Stomach (tissue), 4 donors: ENCODE measurements at regions not wholly inside any gene's neighbourhood (a gene's known extent, or its start where the extent isn't known, plus 50 kb on each side); places are given as distances from the start of the nearest gene placed in this dataset.

ENCODE experiments used
- CTCF ChIP-seq, 7 experiments: fragments of 450-650 bp in 4 of 7; fragments of 200-600 bp in 3 of 7; sonication (generic) in 3 of 7; IDR thresholded peaks; one replicate each; pipeline ENCODE4 v1.5.1; 2016 to 2019; ENCODE audit warnings: antibody characterized with exemption in 7 of 7, control low read depth in 2 of 7, mild to moderate bottlenecking in 1 of 7
- EP300 ChIP-seq: sonication (generic); formaldehyde crosslinking; IDR thresholded peaks from one replicate; pipeline ENCODE4 v1.6.1; 2017; ENCODE audit warnings: antibody characterized with exemption
- POLR2A ChIP-seq, 4 donors: fragments of 450-650 bp; IDR thresholded peaks; one replicate each; pipeline ENCODE4 v1.6.1; 2016; ENCODE audit warnings: antibody characterized with exemption in 4 of 4, control low read depth in 2 of 4, mild to moderate bottlenecking in 1 of 4, moderate library complexity in 1 of 4
- POLR2AphosphoS5 ChIP-seq, 3 donors: sonication (generic); formaldehyde crosslinking; IDR thresholded peaks; one replicate each; pipeline ENCODE4 v1.6.1; 2016; ENCODE audit warnings: antibody characterized with exemption in 3 of 3

GRCh38 chr20:12294678-12295077, 377.0 kb downstream of the BTBD3 start:
- TF ChIP-seq POLR2A (IDR thresholded peaks at IDR 0.05) (no peak), CTCF (IDR thresholded peaks at IDR 0.05) (no peak), EP300 (no peak), POLR2AphosphoS5 (IDR thresholded peaks at IDR 0.05) (no peak)
